ENCODE measurements at regions not wholly inside any gene's neighbourhood (a gene's known extent, or its start where the extent isn't known, plus 50 kb on each side); places are given as distances from the start of the nearest gene placed in this dataset.

DNA sequence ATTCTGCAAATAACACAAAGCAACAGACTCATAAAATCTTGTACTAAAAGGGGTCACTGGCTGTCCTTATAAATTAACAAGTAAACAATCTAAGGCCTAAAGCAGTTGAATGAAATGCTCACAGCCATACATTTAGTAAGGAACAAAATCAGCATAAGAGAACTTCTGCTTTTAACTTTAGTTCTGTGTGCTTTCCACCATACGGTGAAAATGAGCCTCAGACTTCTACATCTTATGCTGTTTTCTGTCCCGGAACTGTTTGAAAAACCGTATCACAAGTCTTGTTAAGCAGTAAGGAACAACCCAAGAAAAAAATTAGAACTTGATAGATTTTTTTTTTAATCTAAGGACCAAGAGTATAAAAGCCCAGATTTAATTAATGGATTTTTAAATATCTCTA is 549.1 kb upstream of the MIR17HG start:
- TF ChIP-seq POLR2A (IDR thresholded peaks at IDR 0.05; ENCODE audit: low read length) (no peak), GATA1 (IDR thresholded peaks at IDR 0.05; ENCODE audit: low read depth, low read length) (no peak)

Measured in erythroblast (primary cell).